CD14-positive monocyte (primary cell): ENCODE measurements at regions not wholly inside any gene's neighbourhood (a gene's known extent, or its start where the extent isn't known, plus 50 kb on each side); places are given as distances from the start of the nearest gene placed in this dataset.

ENCODE experiments used
- DNase-seq, 3 donors: peaks; one replicate each; pipeline ENCODE4 v3.0.0-alpha.2; 2011 to 2022
- H2AFZ ChIP-seq: 2 replicates; pipeline ENCODE4 v1.6.0; 2012; ENCODE audit warnings: mild to moderate bottlenecking, low read depth, low read length, inconsistent platforms; ENCODE audit not compliant: insufficient read depth, poor library complexity, severe bottlenecking
- H3K27ac ChIP-seq, 2 donors: 1 replicate in 1 of 2; 2 replicates in 1 of 2; pipeline ENCODE4 v1.5.1; 2012 to 2013; ENCODE audit warnings: low read length in 2 of 2, control low read depth in 1 of 2, inconsistent platforms in 1 of 2, low read depth in 1 of 2, mild to moderate bottlenecking in 1 of 2
- H3K27me3 ChIP-seq, 2 donors: one replicate each; pipeline versions ENCODE4 v1.6.0 to v1.6.1; 2011 to 2013; ENCODE audit warnings: low read length in 2 of 2; ENCODE audit not compliant: control insufficient read depth in 2 of 2, insufficient read depth in 2 of 2
- H3K36me3 ChIP-seq, 2 donors: replicated peaks in 1 of 2; 1 replicate in 1 of 2; 2 replicates in 1 of 2; pipeline versions ENCODE4 v1.5.1 to v1.6.1; 2012 to 2013; ENCODE audit warnings: low read length in 2 of 2, control low read depth in 1 of 2, inconsistent platforms in 1 of 2, mild to moderate bottlenecking in 1 of 2; ENCODE audit not compliant: insufficient read depth in 2 of 2, control insufficient read depth in 1 of 2
- H3K4me1 ChIP-seq, 2 donors: 1 replicate in 1 of 2; 2 replicates in 1 of 2; pipeline versions ENCODE4 v1.5.1 to v1.6.1; 2012 to 2013; ENCODE audit warnings: low read length in 2 of 2, control low read depth in 1 of 2, inconsistent platforms in 1 of 2, mild to moderate bottlenecking in 1 of 2, moderate library complexity in 1 of 2; ENCODE audit not compliant: insufficient read depth in 2 of 2, control insufficient read depth in 1 of 2
- H3K4me2 ChIP-seq: replicated peaks from 2 replicates; pipeline ENCODE3; 2012; ENCODE audit warnings: low read length, moderate library complexity, mild to moderate bottlenecking; ENCODE audit not compliant: poor library complexity, severe bottlenecking; ENCODE audit errors: extremely low read depth
- H3K4me3 ChIP-seq, 3 experiments: fragments of 200-600 bp in 1 of 3; sonication (generic) in 1 of 3; replicated peaks in 1 of 3; 1 replicate in 2 of 3; 2 replicates in 1 of 3; pipeline ENCODE4 v1.5.1; 2011 to 2013; ENCODE audit warnings: low read length in 3 of 3, mild to moderate bottlenecking in 3 of 3, control low read depth in 2 of 3, low read depth in 2 of 3, inconsistent platforms in 1 of 3, moderate library complexity in 1 of 3
- H3K79me2 ChIP-seq: 2 replicates; pipeline ENCODE4 v1.6.0; 2012; ENCODE audit warnings: mild to moderate bottlenecking, control low read depth, inconsistent platforms, low read length, moderate library complexity; ENCODE audit not compliant: insufficient read depth
- H3K9ac ChIP-seq: 2 replicates; pipeline ENCODE4 v1.6.0; 2017; ENCODE audit warnings: low read length, mild to moderate bottlenecking; ENCODE audit not compliant: insufficient read depth, poor library complexity, severe bottlenecking
- H3K9me3 ChIP-seq, 2 donors: replicated peaks in 1 of 2; 1 replicate in 1 of 2; 2 replicates in 1 of 2; pipeline versions ENCODE4 v1.5.1 to v1.6.1; 2012 to 2013; ENCODE audit warnings: low read length in 2 of 2, control low read depth in 1 of 2; ENCODE audit not compliant: control insufficient read depth in 1 of 2, insufficient read depth in 1 of 2
- H4K20me1 ChIP-seq: 2 replicates; pipeline ENCODE4 v1.6.0; 2012; ENCODE audit warnings: mild to moderate bottlenecking, low read length, control low read depth, moderate library complexity; ENCODE audit not compliant: insufficient read depth
- H3K27ac Mint-ChIP-seq, 7 donors: one replicate each; pipeline ENCODE4 v1.8.0; 2020; ENCODE audit warnings: mild to moderate bottlenecking in 7 of 7, mixed read lengths in 7 of 7, moderate library complexity in 6 of 7, inconsistent platforms in 2 of 7
- H3K27me3 Mint-ChIP-seq, 3 donors: one replicate each; pipeline ENCODE4 v1.8.0; 2021 to 2022; ENCODE audit warnings: low read depth in 3 of 3, mild to moderate bottlenecking in 3 of 3, mixed read lengths in 3 of 3, moderate library complexity in 3 of 3, inconsistent platforms in 1 of 3
- H3K36me3 Mint-ChIP-seq, 2 donors: one replicate each; pipeline ENCODE4 v1.8.0; 2020; ENCODE audit warnings: mixed read lengths in 2 of 2, inconsistent platforms in 1 of 2, mild to moderate bottlenecking in 1 of 2
- H3K4me1 Mint-ChIP-seq: one replicate; pipeline ENCODE4 v1.8.0; 2020; ENCODE audit warnings: mild to moderate bottlenecking, mixed read lengths
- H3K4me3 Mint-ChIP-seq, 2 donors: one replicate each; pipeline ENCODE4 v1.8.0; 2020; ENCODE audit warnings: mild to moderate bottlenecking in 2 of 2, mixed read lengths in 2 of 2, moderate library complexity in 1 of 2
- H3K9me3 Mint-ChIP-seq, 7 donors: one replicate each; pipeline ENCODE4 v1.8.0; 2020 to 2022; ENCODE audit warnings: mixed read lengths in 7 of 7, mild to moderate bottlenecking in 6 of 7, moderate library complexity in 6 of 7, inconsistent platforms in 2 of 7
- WGBS: methylation state at CpG from one replicate; pipeline ENCODE4 v1.1.5; 2013; ENCODE audit warnings: missing lambda C conversion rate; ENCODE audit not compliant: insufficient coverage; 5-methylcytosine and 5-hydroxymethylcytosine counted together
- intact Hi-C, 2 donors: fragments of 100-400 bp; cut with micrococcal nuclease; formaldehyde crosslinking; loops; one replicate each; pipeline versions ENCODE4 v1.15.0 to v1.15.1; 2023
- TF ChIP-seq, protein P1 (sequence below): fragments of 200-600 bp; IDR thresholded peaks from one replicate; pipeline ENCODE4 v1.8.0; 2022; ENCODE audit warnings: antibody characterized with exemption, mild to moderate bottlenecking

DNA sequence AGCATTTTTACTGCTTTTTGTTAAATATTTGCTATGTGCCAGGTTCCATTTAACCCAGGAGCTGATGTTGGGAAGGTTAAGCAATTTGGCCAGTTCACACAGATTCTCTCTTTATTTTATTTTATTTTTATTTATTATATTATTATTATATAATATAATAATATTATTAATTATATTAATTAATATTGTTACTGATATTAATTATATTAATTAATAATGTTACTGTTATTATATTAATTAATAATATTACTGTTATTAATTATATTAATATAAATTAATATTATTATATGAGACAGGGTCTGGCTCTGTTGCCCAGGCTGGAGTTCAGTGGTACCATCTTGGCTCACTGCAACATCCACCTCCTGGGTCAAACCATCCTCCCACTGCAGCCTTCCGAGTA, 593.0 kb upstream of the SGCD start:
- intact Hi-C loops = no loop called here
- Histone ChIP-seq H3K27me3 (peaks cover 9 to 18% of the 10 kb centered on the region in 2 donors), H3K4me1 (no peaks in the 10 kb centered on the region), H2AFZ (no peak overlapping the region), H3K36me3 (no peaks in the 10 kb centered on the region), H3K9me3 (peaks cover 0 to 3% of the 10 kb centered on the region in 2 donors), H3K79me2 (no peaks in the 10 kb centered on the region), H4K20me1 (no peaks in the 10 kb centered on the region), H3K9ac (no peak overlapping the region), H3K27ac (no peak overlapping the region), H3K4me3 (no peak overlapping the region), H3K4me2 (no peak overlapping the region)
- TF ChIP-seq, protein P1, sequence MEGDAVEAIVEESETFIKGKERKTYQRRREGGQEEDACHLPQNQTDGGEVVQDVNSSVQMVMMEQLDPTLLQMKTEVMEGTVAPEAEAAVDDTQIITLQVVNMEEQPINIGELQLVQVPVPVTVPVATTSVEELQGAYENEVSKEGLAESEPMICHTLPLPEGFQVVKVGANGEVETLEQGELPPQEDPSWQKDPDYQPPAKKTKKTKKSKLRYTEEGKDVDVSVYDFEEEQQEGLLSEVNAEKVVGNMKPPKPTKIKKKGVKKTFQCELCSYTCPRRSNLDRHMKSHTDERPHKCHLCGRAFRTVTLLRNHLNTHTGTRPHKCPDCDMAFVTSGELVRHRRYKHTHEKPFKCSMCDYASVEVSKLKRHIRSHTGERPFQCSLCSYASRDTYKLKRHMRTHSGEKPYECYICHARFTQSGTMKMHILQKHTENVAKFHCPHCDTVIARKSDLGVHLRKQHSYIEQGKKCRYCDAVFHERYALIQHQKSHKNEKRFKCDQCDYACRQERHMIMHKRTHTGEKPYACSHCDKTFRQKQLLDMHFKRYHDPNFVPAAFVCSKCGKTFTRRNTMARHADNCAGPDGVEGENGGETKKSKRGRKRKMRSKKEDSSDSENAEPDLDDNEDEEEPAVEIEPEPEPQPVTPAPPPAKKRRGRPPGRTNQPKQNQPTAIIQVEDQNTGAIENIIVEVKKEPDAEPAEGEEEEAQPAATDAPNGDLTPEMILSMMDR = no peak
- WGBS = no CpG with 5 or more reads among the region's 1 CpG
- Mint-ChIP-seq H3K27me3 (peaks cover 18 to 28% (median 25%) of the 10 kb centered on the region in 3 donors), H3K4me3 (no peak overlapping the region), H3K4me1 (no peaks in the 10 kb centered on the region), H3K9me3 (peaks cover 0 to 6% (median 3%) of the 10 kb centered on the region in 7 donors), H3K27ac (no peak overlapping the region), H3K36me3 (no peaks in the 10 kb centered on the region)
- DNase-seq = no peak

DNA sequence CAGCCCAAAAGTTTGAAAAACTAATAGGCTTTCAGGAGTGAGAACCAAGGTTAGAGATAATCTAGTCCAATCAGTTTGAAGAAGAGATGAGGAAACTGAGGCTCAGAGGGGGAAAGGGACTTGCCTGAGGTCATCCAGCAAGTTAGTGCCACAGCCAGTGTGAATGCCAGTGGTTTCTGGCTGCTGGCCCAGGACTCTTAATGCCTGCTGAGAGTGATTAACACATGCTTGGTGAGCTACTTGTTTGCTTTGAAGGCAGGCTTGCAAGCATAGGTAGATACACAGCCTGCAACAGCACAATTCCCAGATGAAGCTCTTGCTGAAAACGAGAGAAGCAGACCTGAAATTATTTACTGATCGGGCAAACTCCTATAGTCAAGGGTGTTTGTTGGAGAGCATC, 591.6 kb upstream of the SGCD start:
- no peak overlapping the region for H3K4me2 ChIP-seq
- H2AFZ ChIP-seq = no peak overlapping the region
- no peaks in the 10 kb centered on the region for H3K9me3 Mint-ChIP-seq
- no peak overlapping the region for H3K4me3 Mint-ChIP-seq
- intact Hi-C loops = no loop called here
- H3K27ac ChIP-seq = no peak overlapping the region
- 14% methylated on average over 2 of the region's 2 CpGs for WGBS
- peaks cover 0 to 7% of the 10 kb centered on the region in 2 donors for H3K27me3 ChIP-seq
- H3K4me3 ChIP-seq = no peak overlapping the region
- TF ChIP-seq, protein P1 = no peak
- H3K36me3 Mint-ChIP-seq = no peaks in the 10 kb centered on the region
- no peaks in the 10 kb centered on the region for H3K36me3 ChIP-seq
- no peak overlapping the region for H3K9ac ChIP-seq
- H3K79me2 ChIP-seq = no peaks in the 10 kb centered on the region
- no peaks in the 10 kb centered on the region for H3K4me1 Mint-ChIP-seq
- H3K4me1 ChIP-seq = no peaks in the 10 kb centered on the region
- no peaks in the 10 kb centered on the region for H4K20me1 ChIP-seq
- DNase-seq = no peak
- peaks cover 5 to 13% (median 10%) of the 10 kb centered on the region in 3 donors for H3K27me3 Mint-ChIP-seq
- H3K27ac Mint-ChIP-seq = no peak overlapping the region
- H3K9me3 ChIP-seq = no peaks in the 10 kb centered on the region
